Stimulated activated CD4-positive, alpha-beta T cell treated with anti-CD3 and anti-CD28 coated beads, Interleukin-15, amount 100 ng/mL, for 24 hours (primary cell): ENCODE measurements at regions not wholly inside any gene's neighbourhood (a gene's known extent, or its start where the extent isn't known, plus 50 kb on each side); places are given as distances from the start of the nearest gene placed in this dataset.
"Not testable (repeated sequence)": the region's sequence is repeated elsewhere in the genome, so short reads cannot be mapped to it uniquely, and the experiment has no call there.

ENCODE experiments used
- DNase-seq: peaks from one replicate; pipeline ENCODE4 v3.0.0-alpha.2; 2020

GRCh38 chrX:7372825-7373525 lies 225.0 kb upstream of the PUDP start:
- no peak for DNase-seq

GRCh38 chrX:7362111-7362510 lies 214.2 kb upstream of the PUDP start:
- DNase-seq: no peak

GRCh38 chrX:7351926-7352325 lies 204.0 kb upstream of the PUDP start:
- no peak for DNase-seq

- no peak for DNase-seq
Measured at GRCh38 chrX:7347465-7347864, 199.5 kb upstream of the PUDP start.

- no peak for DNase-seq
Measured at GRCh38 chrX:7346021-7346420, 198.1 kb upstream of the PUDP start.

- DNase-seq: no peak
Measured at GRCh38 chrX:7343181-7343580, 195.2 kb upstream of the PUDP start.

GRCh38 chrX:7335816-7336362 lies 187.9 kb upstream of the PUDP start:
- not testable (repeated sequence) for DNase-seq

GRCh38 chrX:7334253-7334935 lies 186.4 kb upstream of the PUDP start:
- no peak for DNase-seq

GRCh38 chrX:7330971-7331746 lies 183.2 kb upstream of the PUDP start:
- no peak for DNase-seq

GRCh38 chrX:7330556-7330955 lies 182.6 kb upstream of the PUDP start:
- DNase-seq: no peak

- no peak for DNase-seq
Measured at GRCh38 chrX:7318661-7319060, 170.7 kb upstream of the PUDP start.

GRCh38 chrX:7318241-7318640 lies 170.3 kb upstream of the PUDP start:
- DNase-seq: no peak

GRCh38 chrX:7316887-7317286 lies 168.9 kb upstream of the PUDP start:
- no peak for DNase-seq

- DNase-seq: no peak
Measured at GRCh38 chrX:7316280-7316679, 168.3 kb upstream of the PUDP start.

- no peak for DNase-seq
Measured at GRCh38 chrX:7314425-7314824, 166.5 kb upstream of the PUDP start.

GRCh38 chrX:7307720-7308119 lies 159.8 kb upstream of the PUDP start:
- no peak for DNase-seq

GRCh38 chrX:7294483-7294882 lies 146.5 kb upstream of the PUDP start:
- no peak for DNase-seq

- DNase-seq: no peak
Measured at GRCh38 chrX:7286168-7286837, 138.3 kb upstream of the PUDP start.

- DNase-seq: no peak
Measured at GRCh38 chrX:7285765-7286164, 137.8 kb upstream of the PUDP start.

- DNase-seq: no peak
Measured at GRCh38 chrX:7283741-7284140, 135.8 kb upstream of the PUDP start.

- no peak for DNase-seq
Measured at GRCh38 chrX:7280520-7280919, 132.6 kb upstream of the PUDP start.

GRCh38 chrX:7272346-7272745 lies 124.4 kb upstream of the PUDP start:
- no peak for DNase-seq

GRCh38 chrX:7270933-7271332 lies 123.0 kb upstream of the PUDP start:
- no peak for DNase-seq
